Esophagus squamous epithelium (tissue), 4 donors: ENCODE measurements at regions not wholly inside any gene's neighbourhood (a gene's known extent, or its start where the extent isn't known, plus 50 kb on each side); places are given as distances from the start of the nearest gene placed in this dataset.

Experiments
- POLR2A ChIP-seq, 4 donors: fragments of 450-650 bp; IDR thresholded peaks; one replicate each; pipeline ENCODE4 v1.6.1; 2017; ENCODE audit warnings: antibody characterized with exemption in 4 of 4, mild to moderate bottlenecking in 4 of 4, moderate library complexity in 3 of 4
- TF ChIP-seq, protein P1 (sequence below), 6 experiments: fragments of 450-650 bp in 4 of 6; fragments of 200-600 bp in 2 of 6; sonication (generic) in 2 of 6; IDR thresholded peaks; one replicate each; pipeline ENCODE4 v1.5.1; 2016 to 2019; ENCODE audit warnings: antibody characterized with exemption in 6 of 6, mild to moderate bottlenecking in 4 of 6, moderate library complexity in 4 of 6

- TF ChIP-seq, protein P1, sequence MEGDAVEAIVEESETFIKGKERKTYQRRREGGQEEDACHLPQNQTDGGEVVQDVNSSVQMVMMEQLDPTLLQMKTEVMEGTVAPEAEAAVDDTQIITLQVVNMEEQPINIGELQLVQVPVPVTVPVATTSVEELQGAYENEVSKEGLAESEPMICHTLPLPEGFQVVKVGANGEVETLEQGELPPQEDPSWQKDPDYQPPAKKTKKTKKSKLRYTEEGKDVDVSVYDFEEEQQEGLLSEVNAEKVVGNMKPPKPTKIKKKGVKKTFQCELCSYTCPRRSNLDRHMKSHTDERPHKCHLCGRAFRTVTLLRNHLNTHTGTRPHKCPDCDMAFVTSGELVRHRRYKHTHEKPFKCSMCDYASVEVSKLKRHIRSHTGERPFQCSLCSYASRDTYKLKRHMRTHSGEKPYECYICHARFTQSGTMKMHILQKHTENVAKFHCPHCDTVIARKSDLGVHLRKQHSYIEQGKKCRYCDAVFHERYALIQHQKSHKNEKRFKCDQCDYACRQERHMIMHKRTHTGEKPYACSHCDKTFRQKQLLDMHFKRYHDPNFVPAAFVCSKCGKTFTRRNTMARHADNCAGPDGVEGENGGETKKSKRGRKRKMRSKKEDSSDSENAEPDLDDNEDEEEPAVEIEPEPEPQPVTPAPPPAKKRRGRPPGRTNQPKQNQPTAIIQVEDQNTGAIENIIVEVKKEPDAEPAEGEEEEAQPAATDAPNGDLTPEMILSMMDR (IDR thresholded peaks at IDR 0.05): no peak
- no peak for TF ChIP-seq POLR2A (IDR thresholded peaks at IDR 0.05)
These were observed 404.7 kb downstream of the MLLT3 start for GRCh38 chr9:20217596-20217995.
